HCT116 (cell line): ENCODE measurements at regions not wholly inside any gene's neighbourhood (a gene's known extent, or its start where the extent isn't known, plus 50 kb on each side); places are given as distances from the start of the nearest gene placed in this dataset.

Source experiments
- ATF3 ChIP-seq: IDR thresholded peaks from 2 replicates; pipeline ENCODE4 v1.6.1; 2012
- CBX3 ChIP-seq: IDR thresholded peaks from 2 replicates; pipeline ENCODE4 v1.6.1; 2012; ENCODE audit warnings: low read depth
- CEBPB ChIP-seq: IDR thresholded peaks from 2 replicates; pipeline ENCODE4 v1.6.1; 2012; ENCODE audit warnings: low read depth
- CTCF ChIP-seq, 3 experiments: fragments of 200-600 bp in 1 of 3; sonication (generic) in 1 of 3; IDR thresholded peaks in 2 of 3; conservative IDR thresholded peaks in 1 of 3; 2 replicates each; pipeline ENCODE4 v1.5.1; 2012 to 2017; ENCODE audit warnings: low read depth in 2 of 3, low read length in 2 of 3, antibody characterized with exemption in 1 of 3, borderline replicate concordance in 1 of 3, control low read depth in 1 of 3, mild to moderate bottlenecking in 1 of 3, mixed read lengths in 1 of 3, mixed run types in 1 of 3, moderate library complexity in 1 of 3; ENCODE audit not compliant: insufficient read depth in 1 of 3
- EZH2 ChIP-seq: fragments of 200-600 bp; sonication (generic); IDR thresholded peaks from 2 replicates; pipeline ENCODE4 v1.6.1; 2017; ENCODE audit warnings: antibody characterized with exemption, mixed run types
- POLR2A ChIP-seq: IDR thresholded peaks from 2 replicates; pipeline ENCODE4 v1.7.0; 2011; ENCODE audit warnings: borderline replicate concordance; ENCODE audit not compliant: insufficient read depth, insufficient read length; ENCODE audit errors: extremely low read depth
- POLR2AphosphoS5 ChIP-seq: IDR thresholded peaks from 2 replicates; pipeline ENCODE4 v1.6.1; 2011; ENCODE audit warnings: mild to moderate bottlenecking, low read depth, low read length, moderate library complexity
- RAD21 ChIP-seq: IDR thresholded peaks from 2 replicates; pipeline ENCODE4 v1.6.1; 2012; ENCODE audit warnings: low read depth, mild to moderate bottlenecking
- REST ChIP-seq: IDR thresholded peaks from 2 replicates; pipeline ENCODE4 v1.6.1; 2012; ENCODE audit warnings: low read depth
- SP1 ChIP-seq: IDR thresholded peaks from 2 replicates; pipeline ENCODE4 v1.6.1; 2012; ENCODE audit warnings: low read depth
- SRF ChIP-seq: IDR thresholded peaks from 2 replicates; pipeline ENCODE4 v1.6.1; 2012; ENCODE audit warnings: low read depth
- TCF7L2 ChIP-seq: IDR thresholded peaks from 2 replicates; pipeline ENCODE4 v1.7.0; 2011; ENCODE audit warnings: borderline replicate concordance, inconsistent platforms; ENCODE audit not compliant: insufficient read depth, insufficient read length; ENCODE audit errors: extremely low read depth
- ZBTB33 ChIP-seq: IDR thresholded peaks from 2 replicates; pipeline ENCODE4 v1.6.1; 2011; ENCODE audit warnings: mild to moderate bottlenecking, low read length, moderate library complexity; ENCODE audit not compliant: insufficient replicate concordance; ENCODE audit errors: extremely low read depth
- ZNF274 ChIP-seq: fragments of 200-500 bp; sonication (Bioruptor generic); IDR thresholded peaks from 2 replicates; pipeline ENCODE4 v1.6.1; 2014; ENCODE audit warnings: mild to moderate bottlenecking, low read depth, low read length, inconsistent platforms

- TF ChIP-seq CTCF (IDR thresholded peaks at IDR 0.05 in 2 of 3, conservative IDR thresholded peaks at IDR 0.05 in 1 of 3; ENCODE audit: borderline replicate concordance in 1 of 3, insufficient read depth in 1 of 3, low read depth in 2 of 3, low read length in 2 of 3) (no peak), POLR2AphosphoS5 (no peak), SRF (no peak), CEBPB (no peak), RAD21 (no peak), EZH2 (no peak), ZBTB33 (no peak), TCF7L2 (no peak), REST (no peak), POLR2A (no peak), CBX3 (no peak), ATF3 (no peak), ZNF274 (no peak), SP1 (no peak)
Measured at GRCh38 chr1:88618331-88618730, 65.7 kb upstream of the PKN2 start.
